GM21576 (cell line): ENCODE measurements at regions not wholly inside any gene's neighbourhood (a gene's known extent, or its start where the extent isn't known, plus 50 kb on each side); places are given as distances from the start of the nearest gene placed in this dataset.

Experiments used
- ATAC-seq: cut with Tn5 transposase; IDR thresholded peaks from one replicate; pipeline ENCODE4 v1.9.1; 2021; ENCODE audit warnings: mild to moderate bottlenecking, moderate library complexity; ENCODE audit not compliant: unreplicated experiment

DNA sequence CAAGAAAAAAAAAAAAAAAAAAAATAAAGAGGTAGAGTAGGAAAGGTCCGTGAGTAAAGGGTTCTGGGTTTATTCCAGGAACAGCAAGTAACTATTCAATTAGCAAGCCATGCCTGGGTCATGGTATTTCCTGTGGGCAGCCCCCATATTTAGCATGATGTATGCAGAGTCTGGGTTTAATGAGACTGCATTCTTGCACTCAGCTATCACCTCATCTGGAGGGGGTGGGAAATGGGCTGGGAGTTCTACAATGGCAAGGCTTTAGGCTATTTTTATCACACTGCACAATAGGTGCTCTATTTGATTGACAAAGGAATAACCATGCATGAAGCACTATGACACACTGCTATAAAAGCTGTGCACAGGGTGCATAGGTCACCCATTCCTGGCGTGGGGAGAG lies 104.0 kb upstream of the CCL2 start:
- ATAC-seq: no peak

DNA sequence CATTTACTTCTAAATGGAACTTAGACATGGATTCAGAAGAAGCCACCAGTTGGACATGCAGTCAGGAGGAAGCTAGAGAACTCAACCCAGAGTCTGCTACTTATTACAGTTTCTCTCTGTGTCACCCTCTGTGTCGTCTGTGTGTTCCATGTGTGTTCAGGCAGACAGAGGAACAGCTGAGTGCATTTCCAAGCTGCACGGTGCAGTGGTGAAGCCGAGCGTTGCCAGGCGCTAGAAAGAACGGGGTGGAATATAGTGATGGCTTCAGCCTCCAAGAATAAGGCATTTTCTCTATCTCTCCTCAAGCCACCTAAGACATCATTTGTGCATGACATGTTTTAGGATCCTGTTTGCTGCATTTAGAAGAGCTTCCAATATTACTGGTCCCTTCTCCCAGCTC lies 101.1 kb upstream of the CCL2 start:
- no peak for ATAC-seq

DNA sequence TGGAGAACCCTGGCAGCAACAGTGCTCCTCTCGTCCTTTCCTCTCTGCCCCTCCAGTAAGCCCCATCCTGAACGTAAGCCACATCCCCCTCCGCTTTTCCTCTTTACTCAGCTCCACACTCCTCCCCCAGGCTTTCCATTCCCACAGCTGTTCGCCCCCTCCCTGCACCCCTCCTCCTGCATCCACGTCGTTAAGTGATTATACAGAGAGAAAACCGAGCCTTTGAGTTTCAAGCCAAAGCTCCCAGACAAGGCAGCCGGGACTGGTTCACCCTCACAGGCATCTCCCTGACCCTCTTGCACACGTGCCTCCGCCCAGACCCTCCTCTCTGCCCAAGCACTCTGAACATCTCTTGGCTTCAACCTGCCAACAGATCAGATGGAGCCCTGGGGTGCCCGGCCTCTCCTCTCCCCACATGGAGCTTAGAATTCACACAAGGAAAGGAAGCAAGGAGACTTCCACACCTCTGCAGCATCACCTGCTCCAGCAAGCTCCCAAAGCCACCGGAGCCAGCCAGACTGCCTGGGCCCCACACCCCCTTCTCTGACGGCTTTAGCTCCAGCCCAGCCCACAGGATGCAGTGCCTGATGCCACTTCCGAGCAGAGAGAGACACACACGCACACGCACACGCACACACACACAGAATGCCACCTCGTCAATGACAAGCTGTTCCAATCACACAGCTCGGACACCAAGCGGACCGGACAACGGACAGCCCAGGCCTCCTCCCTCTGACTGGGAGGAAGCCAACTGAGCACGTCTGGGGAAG lies 99.9 kb upstream of the CCL2 start:
- no peak for ATAC-seq

DNA sequence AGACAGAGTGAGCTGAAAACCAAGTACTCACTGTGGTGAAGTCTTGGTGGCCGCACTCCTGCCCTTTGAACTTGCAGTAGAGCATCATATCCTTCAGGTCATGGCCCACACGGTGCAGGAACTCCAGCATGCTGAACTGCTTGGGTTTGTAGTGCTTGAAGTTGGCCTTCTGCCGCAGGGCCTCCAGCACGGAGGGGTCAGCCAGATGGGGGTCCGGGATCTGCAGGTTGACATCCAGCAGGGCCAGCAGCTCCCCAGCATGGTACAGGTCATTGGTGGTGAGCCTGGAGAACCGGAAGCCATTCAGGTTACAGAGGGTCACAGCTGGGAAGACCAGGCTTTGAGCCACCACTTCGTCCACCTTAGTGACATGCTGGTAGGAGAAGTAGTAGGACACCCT lies 99.1 kb upstream of the CCL2 start:
- ATAC-seq: no peak

DNA sequence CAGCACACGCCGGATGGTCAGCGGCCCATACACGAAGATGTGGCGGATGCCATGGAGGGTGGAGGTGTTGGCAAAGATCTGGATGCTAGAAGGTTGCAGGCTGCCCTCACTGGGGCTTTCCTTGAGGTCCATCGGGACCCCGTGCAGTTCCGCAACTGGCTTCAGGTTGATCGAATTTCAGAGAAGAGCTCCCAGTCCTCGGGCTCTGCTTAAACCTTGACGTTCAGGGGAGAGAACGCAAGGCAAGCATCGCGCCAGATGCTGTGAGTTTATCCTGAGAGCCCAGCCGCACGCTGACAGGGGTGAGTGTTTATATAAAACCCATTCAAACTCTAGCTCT lies 98.7 kb upstream of the CCL2 start:
- ATAC-seq: no peak

DNA sequence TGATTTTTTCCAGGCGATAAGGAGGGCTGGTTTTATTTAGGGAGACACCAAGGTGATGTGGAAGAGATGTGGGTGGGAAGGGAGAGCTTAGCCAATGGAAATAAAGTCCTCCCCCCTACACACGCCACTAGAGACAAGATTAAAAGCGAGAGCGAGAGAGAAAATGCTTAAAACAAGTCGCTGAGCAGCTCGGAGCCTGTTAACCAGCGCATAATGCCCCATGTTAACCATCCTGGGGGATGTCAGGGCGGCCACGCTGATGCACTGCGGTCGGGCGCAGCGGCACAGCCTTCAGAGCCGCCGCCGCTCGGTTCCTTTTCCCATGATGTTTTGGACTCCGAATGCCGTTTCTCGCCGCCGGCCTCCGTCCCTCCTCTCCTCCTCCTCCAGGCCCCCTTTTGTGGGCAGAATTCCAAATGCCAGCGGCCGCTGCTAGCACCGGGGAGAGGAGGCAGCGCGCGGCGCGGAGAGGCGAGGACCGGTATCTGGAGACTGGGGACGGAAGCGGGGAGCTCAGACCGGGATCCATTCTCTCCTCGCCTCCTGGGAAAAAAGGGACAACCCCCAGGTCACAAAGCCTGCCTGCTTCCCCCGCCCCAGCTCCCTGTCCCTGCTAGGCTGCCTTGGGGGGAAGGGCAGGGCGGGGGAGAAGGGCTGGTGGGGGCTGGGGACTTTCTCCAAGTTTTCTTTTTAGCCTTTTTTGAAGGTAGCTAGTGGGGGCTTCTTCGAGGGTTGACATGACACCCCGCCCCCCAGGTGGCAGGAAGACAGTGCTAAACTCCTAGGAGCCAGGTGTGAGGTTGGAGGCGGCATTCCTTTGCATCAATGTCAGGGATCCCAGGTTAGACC lies 98.1 kb upstream of the CCL2 start:
- no peak for ATAC-seq

DNA sequence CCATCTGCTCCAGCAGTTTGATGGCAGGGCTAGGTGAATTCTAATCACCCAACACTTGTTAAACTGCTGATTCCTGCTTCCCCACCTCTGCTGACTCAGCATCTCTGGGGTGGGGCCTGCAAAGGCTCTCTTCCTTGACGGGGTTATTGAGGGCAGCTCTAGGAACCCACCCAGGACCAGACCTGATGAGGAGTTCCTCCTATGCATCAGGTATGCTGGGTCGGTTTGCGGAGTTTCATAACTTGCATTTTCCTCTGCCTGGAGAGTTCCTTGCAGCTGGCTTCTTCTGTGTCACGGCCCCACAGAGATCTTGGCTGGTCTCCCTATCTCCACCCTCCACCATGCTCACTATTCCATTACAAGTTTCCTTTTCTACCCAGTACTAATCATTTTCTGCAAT lies 93.4 kb upstream of the CCL2 start:
- ATAC-seq: no peak

DNA sequence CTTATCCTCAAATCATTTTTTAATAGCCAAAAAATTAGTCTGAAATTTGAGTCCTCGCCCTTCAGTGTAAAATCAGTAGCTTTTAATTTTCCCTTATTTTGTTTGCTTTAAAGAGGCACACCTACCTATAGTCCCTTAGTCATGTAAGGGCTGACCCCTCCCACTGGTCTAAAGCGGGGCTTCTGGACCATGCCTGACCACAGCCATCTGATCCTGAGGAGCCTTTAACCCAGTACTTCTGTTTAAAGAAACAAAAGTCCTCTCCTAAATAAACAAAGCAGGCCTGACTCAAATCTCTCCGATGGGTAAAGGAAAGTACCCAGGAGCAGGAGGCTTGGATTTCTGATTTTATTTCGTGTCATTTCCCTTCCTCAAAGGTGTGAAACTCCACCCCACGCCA lies 92.0 kb upstream of the CCL2 start:
- ATAC-seq: no peak

DNA sequence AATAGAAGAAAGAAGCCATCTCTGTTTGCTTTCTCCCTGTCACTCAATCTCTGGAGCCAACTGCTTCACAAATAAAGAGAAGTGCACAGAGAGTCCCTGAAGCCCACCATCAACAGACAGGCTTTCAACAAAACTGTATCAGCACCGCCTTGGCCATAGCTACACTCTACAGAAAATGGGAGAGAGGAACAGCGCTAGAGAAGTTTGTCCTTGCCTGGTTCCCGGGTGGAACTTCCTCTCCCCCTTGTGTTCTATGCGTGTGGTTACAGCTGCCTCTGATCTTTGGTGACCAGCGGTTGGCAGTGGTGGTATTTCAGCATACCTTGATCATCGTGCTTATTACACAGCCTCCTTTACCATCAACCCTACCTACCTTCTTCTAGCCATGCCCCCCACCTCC lies 91.4 kb upstream of the CCL2 start:
- no peak for ATAC-seq

DNA sequence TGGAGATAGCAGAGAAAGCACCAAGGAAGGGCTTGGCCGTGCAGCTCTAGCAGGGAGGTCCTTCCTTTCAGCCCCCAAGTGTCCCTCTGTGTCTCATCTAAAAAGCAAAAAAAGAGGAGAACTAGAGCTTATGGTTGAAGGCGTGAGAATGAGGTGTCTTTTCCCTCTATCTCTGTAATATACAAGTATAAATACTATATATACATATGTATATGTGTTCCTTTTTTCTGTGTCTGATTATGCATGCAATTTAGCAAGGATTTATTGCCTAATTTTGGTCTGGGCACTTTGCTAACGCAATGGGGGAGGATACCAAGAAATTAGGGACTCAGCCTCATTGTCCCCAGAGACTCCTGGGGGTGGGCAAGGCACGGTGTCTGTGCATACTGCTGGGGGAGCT lies 90.2 kb upstream of the CCL2 start:
- no peak for ATAC-seq

DNA sequence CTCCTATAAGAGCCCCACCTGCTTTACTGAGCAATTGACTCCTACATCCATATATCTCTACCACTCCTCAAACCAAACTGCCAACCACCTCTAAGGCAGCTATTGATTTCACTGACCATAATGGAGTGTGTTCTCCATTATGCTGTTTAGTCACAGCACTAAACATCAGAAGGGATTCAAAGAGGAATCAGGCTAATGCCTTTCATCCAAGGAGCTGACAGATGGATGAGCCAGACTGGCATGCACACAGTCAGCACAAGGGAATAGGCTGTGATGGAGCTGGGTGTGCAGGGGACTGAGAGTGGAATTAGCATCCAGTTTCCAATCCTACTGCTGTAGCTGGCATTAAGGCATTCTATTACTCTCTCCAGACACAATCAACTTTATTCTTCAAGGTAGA lies 88.7 kb upstream of the CCL2 start:
- no peak for ATAC-seq

DNA sequence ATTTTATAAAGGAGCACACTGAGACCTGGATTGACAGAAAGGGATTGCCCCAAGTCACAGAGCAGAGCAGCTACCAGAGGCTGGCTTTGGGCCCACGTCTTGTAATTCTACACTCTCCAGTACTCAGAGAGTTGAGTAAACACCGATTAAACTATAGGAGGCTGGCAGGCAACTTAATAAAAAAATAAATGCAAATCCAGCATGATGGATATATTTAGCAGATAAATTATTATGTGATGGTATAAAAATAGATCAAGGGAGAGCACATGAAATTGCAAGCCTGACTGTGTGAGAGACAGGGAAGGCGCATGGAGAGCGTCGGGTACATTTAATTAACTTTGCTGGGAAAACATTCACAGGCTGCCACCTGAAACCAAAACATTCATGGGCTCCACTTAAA lies 87.7 kb upstream of the CCL2 start:
- ATAC-seq: no peak

DNA sequence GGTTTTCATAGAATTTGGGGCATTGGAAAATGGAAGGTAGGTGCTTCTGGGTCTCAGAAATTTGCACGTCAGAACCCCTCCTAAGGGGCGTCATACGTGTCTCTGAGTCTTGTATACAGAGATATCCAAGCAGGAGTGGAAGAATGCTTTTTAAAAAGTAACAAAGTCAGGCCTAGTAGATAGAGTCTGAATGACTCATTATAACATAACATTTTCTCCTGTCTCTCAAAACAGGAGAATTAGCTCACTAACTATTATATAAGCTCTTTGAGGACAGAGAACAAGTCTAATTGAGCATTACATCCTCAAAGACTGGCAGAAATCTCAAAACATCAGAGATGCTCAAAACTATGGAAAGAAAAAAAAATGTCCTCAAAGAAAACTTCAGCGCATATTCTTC lies 86.1 kb upstream of the CCL2 start:
- no peak for ATAC-seq

DNA sequence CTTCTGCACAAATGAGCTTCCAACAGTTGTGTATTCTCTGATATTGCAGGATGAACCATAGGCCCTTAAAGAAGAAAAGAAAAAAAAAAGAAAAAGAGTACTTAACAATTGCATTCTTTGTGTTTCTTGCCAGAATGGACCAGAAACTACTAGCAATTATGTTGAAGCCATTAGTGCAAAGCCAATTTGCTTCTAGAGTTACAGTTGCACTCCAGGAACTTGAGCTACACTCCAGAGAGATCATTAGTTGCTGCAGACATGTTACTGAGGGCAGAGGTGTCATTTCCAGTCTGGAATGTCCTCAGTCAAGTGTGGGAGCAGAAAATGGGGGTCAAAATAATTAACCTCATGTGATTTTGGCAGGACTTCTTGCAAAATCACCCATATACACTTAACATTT lies 85.6 kb upstream of the CCL2 start:
- ATAC-seq: no peak

DNA sequence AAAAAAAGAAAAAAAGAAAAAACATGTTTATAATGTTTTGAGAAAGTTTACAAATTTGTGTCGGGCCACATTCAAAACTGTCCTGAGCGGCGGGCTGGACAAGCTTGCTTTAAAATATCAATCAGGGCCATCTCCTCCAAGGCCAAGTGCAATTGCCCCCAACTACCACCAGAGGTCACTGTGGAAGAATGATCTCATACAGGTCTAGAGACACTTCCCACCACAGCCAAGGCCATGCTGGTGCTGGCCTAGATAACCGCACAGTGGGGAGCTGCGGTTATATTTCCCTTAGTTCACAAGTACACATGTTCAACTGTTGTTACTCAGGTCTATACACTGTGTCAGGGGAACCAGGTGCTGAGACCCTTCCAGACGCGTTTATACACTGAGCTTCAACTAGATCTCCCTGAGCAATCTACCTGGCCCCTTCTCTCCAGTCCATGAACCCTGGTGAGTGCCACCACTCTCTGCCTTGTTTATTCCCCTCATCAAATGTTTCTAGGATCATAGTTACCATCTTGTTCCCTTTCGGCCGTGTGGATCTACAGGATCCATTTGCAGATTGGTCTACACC lies 83.8 kb upstream of the CCL2 start:
- no peak for ATAC-seq

DNA sequence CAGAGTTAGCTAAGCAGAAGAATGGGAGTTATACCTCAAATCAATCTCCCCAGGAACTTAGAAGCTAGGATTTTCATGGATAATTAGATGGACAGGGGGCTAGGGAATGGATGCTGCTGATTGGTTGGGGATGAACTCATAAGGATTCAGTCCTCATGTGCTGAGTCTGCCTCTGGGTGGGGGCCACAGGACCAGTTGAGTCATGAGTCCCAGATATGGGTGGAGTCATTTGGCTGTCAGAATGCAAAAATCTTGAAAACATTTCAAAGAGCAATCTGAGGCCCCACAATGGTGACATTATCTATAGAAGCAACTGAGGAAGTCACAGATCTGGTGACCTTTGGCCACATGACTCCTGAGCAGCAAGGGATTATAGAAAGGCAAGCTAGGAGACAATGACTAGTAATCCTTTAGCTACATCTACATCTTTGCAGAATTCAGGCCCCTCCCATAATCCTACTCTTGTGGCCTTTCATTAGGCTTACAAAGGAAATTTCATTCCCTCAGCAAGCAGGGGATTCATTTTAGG lies 82.6 kb upstream of the CCL2 start:
- ATAC-seq: no peak

DNA sequence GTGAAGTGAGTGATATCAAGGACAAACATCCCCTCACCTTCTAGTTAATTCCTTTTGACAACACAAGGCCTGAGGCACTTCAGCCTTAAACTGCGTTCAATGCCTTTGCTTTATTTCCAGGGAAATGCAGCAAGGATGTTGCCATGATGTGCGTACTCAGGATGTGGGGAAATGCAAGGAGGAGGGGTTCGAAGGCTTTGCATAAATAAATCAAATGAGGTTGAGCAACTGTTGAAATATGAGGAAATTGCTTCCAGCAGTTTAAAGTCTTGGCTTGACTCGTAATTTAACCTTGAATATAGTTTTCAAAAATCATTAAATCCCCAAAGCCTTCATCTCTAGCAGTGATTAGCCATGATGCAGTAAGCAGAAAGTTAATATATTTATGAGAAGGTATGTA lies 81.8 kb upstream of the CCL2 start:
- ATAC-seq: no peak

DNA sequence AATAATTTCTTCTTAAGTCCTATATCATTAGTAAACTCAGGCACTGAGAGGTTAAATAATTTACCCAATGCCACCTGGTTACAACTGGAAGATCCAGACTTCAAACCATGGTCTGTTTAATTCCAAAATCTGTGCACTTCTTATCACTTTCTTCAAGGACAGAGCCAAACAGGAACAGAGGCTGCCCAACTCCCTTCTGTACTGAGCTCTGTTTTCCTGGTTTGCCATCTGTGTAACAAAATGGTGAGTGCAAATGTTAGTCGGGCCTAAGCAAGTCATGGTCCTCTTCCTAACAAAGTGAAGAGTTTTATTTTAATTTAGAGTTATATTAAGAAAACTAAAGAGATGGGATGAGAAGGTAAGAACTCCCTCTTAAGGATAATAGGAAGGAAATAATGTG lies 80.6 kb upstream of the CCL2 start:
- ATAC-seq: no peak

DNA sequence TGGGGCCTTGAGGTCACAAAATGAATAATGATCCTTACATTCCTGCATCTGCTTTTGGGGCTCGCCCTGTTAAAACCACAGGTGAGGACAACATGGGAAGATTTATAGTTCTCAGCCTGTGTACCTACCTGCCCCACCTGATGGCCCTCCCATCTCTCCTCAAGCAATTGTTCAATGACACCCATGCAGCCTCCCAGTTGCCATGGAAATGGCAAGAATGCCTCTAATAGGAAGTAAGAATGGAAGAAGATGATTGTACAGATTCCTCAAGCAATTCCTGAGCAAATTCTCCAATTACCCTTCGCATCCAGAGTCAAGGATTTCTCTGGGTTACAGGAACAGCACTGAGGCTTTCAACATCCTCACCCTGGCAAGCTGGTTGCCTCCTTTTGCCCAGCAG lies 78.6 kb upstream of the CCL2 start:
- no peak for ATAC-seq

DNA sequence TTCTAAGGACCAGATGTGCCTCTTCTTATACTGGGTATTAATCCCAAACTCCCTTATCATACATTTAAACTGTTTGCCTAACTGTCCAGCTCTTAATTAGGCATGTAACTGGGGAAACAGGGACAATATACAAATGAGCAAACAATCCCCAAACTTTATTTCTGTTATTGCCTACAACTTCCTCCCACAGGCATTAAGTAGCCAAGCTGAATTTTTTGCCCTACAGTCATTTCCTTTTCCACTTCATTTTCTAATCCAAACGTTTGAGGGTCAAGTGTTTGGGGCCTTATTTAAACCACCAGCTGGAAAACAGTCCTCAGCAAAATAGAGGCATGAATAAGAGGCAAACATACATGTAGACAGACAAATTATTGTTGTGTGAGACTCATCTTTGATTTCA lies 77.4 kb upstream of the CCL2 start:
- no peak for ATAC-seq

DNA sequence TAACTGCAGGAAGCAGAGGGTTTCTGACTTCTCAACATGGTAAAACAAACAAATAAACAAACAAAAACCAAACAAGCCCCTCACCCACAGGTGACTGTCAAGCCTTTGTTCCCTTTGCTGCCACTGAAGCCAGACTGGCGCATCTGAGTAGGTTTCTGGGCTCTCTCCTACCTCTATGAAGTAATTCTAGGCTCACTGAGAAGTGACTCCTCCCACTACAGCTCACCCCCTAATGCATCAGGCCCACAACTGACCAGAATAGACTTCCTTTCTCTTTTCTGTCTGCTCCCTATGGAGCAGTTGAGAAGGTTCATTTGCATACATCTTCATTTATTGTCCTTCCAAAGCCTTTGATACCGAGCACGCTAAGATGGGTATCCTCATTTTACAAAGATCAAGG lies 77.0 kb upstream of the CCL2 start:
- no peak for ATAC-seq
